GM12875 (cell line): ENCODE measurements at regions not wholly inside any gene's neighbourhood (a gene's known extent, or its start where the extent isn't known, plus 50 kb on each side); places are given as distances from the start of the nearest gene placed in this dataset.
"Not testable (repeated sequence)": the region's sequence is repeated elsewhere in the genome, so short reads cannot be mapped to it uniquely, and the experiment has no call there.

Source experiments
- H3K4me3 ChIP-seq: one replicate; pipeline ENCODE4 v1.5.1; 2011; ENCODE audit warnings: low read depth, low read length, control low read depth
- CTCF ChIP-seq: IDR thresholded peaks from 2 replicates; pipeline ENCODE4 v1.5.1; 2011; ENCODE audit warnings: low read depth, mild to moderate bottlenecking, control low read depth, inconsistent platforms, low read length, moderate library complexity, borderline replicate concordance; ENCODE audit not compliant: insufficient read depth

GRCh38 chr5:106006242-106006641, 1664.5 kb downstream of the EFNA5 start:
- TF ChIP-seq CTCF = no peak

GRCh38 chr5:105998991-105999390, 1671.7 kb downstream of the EFNA5 start:
- H3K4me3 ChIP-seq = not testable (repeated sequence)

More at GRCh38 chr5:106006242-106006641, 1664.5 kb downstream of the EFNA5 start:
- H3K4me3 ChIP-seq = no peak overlapping the region

GRCh38 chr5:105993027-105993426, 1677.7 kb downstream of the EFNA5 start:
- H3K4me3 ChIP-seq = no peak overlapping the region
- TF ChIP-seq CTCF = no peak

GRCh38 chr5:105982526-105982925, 1688.2 kb downstream of the EFNA5 start:
- H3K4me3 ChIP-seq = no peak overlapping the region
- no peak for TF ChIP-seq CTCF

- TF ChIP-seq CTCF = no peak
- H3K4me3 ChIP-seq = no peak overlapping the region
These were observed 1692.7 kb downstream of the EFNA5 start for GRCh38 chr5:105978011-105978410.

DNA sequence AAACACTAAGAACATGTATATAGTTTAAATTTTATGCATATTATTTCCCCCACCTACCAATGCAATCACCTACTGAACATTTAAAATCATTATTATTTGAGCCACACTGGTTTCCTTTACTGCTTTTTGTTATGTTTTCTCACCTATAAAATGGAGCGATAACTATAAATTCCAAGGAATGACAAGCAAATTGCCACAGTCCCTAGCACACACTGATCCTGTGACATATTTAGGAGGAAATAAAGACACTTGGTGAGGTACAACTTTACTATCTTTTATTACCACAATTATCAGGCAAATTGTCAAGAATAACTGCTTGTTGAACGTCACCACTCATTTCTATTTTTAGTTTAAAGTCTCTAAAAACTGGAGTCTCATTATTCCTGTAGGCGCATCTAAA, 1693.6 kb downstream of the EFNA5 start:
- H3K4me3 ChIP-seq = no peak overlapping the region
- TF ChIP-seq CTCF = no peak

GRCh38 chr5:105970919-105971318, 1699.8 kb downstream of the EFNA5 start:
- TF ChIP-seq CTCF = no peak
- H3K4me3 ChIP-seq = no peak overlapping the region

DNA sequence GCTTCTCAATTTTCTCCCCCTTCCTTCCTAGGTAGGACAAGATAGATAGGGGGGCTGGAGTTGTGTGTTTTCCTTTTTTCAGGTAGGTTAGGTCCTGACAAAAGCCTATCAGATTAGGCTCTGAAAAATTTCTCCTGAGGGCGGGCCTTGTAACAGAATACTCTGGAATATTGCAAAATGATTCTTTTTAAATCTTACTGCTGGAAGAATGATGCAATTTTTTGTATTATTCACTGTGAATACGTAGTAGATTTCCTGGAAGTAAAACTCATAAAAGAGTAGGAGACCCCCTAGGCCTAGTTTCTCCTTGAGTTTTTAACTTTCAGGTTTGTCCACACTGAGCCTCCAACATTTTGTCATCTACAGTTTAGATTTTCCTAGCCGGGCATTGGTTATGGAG, 1701.8 kb downstream of the EFNA5 start:
- H3K4me3 ChIP-seq = no peak overlapping the region
- TF ChIP-seq CTCF = no peak
